ENCODE measurements at regions not wholly inside any gene's neighbourhood (a gene's known extent, or its start where the extent isn't known, plus 50 kb on each side); places are given as distances from the start of the nearest gene placed in this dataset.

DNA sequence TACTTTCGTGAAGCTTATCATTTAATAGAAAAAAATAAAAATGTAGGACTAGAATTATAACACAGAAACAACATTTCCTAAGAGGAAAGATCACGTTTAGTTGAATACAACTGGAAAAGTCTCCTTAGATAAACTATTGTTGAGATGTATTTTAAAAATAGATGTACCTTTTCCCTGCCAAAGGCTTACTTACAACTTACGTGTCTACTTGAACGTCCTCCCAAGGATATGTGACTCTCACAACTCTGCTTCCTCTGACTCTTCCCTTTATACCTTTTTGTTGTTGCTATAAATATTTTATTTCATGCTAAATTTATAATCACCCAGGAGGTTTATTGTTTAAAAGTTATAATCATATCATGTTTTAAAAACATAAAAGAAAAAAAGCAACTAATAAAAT lies 908.0 kb upstream of the ROBO1 start:
- no peak for TF ChIP-seq POLR2AphosphoS5 (IDR thresholded peaks at IDR 0.05)
- TF ChIP-seq EP300 (IDR thresholded peaks at IDR 0.05; ENCODE audit: low read depth), result no peak
- Histone ChIP-seq H3K4me1 (no peaks in the 10 kb centered on the region), H3K9me3 (no peaks in the 10 kb centered on the region), H3K36me3 (no peaks in the 10 kb centered on the region), H3K27ac (no peak overlapping the region), H3K4me3 (no peak overlapping the region), H3K27me3 (no peaks in the 10 kb centered on the region)
- in situ Hi-C loops (cut with MboI; ENCODE audit: low pct_ligation_motif_present in 1 of 4, low pct_unique_long_range_greater_than_20kb in 1 of 4, low sequenced_read_pairs in 3 of 4) (loop anchor here in 2 of 4 donors (25.0 kb wide), 2 partner anchors 1138 to 1163 kb away; no protein-coding TSS in a partner anchor), intact Hi-C loops (cut with DNase I; ENCODE audit: low total_unique reads) (no loop called here)
- DNase-seq, result no peak
- 68 to 76% methylated on average over 3 to 4 of the region's 4 CpGs for WGBS, 2 donors (ENCODE audit: low coverage in 1 of 2)

- no peaks in the 10 kb centered on the region for H3K27me3 ChIP-seq
- DNase-seq, result no peak
- H3K9me3 ChIP-seq, result peaks cover 0 to 7% of the 10 kb centered on the region in 2 donors
- H3K36me3 ChIP-seq, result no peaks in the 10 kb centered on the region
- 63 to 64% methylated on average over 4 of the region's 4 CpGs for WGBS, 2 donors (ENCODE audit: low coverage in 1 of 2)
- in situ Hi-C loops (cut with MboI; ENCODE audit: low pct_ligation_motif_present in 1 of 4, low pct_unique_long_range_greater_than_20kb in 1 of 4, low sequenced_read_pairs in 3 of 4) (no loop called here), intact Hi-C loops (cut with DNase I; ENCODE audit: low total_unique reads) (no loop called here)
- no peak for TF ChIP-seq POLR2AphosphoS5 (IDR thresholded peaks at IDR 0.05)
- TF ChIP-seq CTCF (IDR thresholded peaks at IDR 0.05), result no peak
- no peak for TF ChIP-seq POLR2A (IDR thresholded peaks at IDR 0.05)
- TF ChIP-seq EP300 (IDR thresholded peaks at IDR 0.05; ENCODE audit: low read depth), result no peak
- no peaks in the 10 kb centered on the region for H3K4me1 ChIP-seq
- no peak overlapping the region for H3K4me3 ChIP-seq
- H3K27ac ChIP-seq, result no peak overlapping the region
Observed at GRCh38 chr3:80668600-80669294, 900.9 kb upstream of the ROBO1 start.

GRCh38 chr3:80668100-80668499 lies 900.3 kb upstream of the ROBO1 start:
- intact Hi-C loops (cut with DNase I; ENCODE audit: low total_unique reads), result no loop called here
- no peak for DNase-seq
- no peak overlapping the region for H3K4me3 ChIP-seq
- no peaks in the 10 kb centered on the region for H3K27me3 ChIP-seq
- no peak for TF ChIP-seq POLR2AphosphoS5 (IDR thresholded peaks at IDR 0.05)
- TF ChIP-seq CTCF (IDR thresholded peaks at IDR 0.05), result no peak
- TF ChIP-seq EP300 (IDR thresholded peaks at IDR 0.05; ENCODE audit: low read depth), result no peak
- TF ChIP-seq POLR2A (IDR thresholded peaks at IDR 0.05), result no peak
- in situ Hi-C loops (cut with MboI; ENCODE audit: low pct_ligation_motif_present in 1 of 4, low pct_unique_long_range_greater_than_20kb in 1 of 4, low sequenced_read_pairs in 3 of 4), result no loop called here
- no peaks in the 10 kb centered on the region for H3K4me1 ChIP-seq
- no peaks in the 10 kb centered on the region for H3K36me3 ChIP-seq
- H3K27ac ChIP-seq, result no peak overlapping the region
- peaks cover 0 to 7% of the 10 kb centered on the region in 2 donors for H3K9me3 ChIP-seq

DNA sequence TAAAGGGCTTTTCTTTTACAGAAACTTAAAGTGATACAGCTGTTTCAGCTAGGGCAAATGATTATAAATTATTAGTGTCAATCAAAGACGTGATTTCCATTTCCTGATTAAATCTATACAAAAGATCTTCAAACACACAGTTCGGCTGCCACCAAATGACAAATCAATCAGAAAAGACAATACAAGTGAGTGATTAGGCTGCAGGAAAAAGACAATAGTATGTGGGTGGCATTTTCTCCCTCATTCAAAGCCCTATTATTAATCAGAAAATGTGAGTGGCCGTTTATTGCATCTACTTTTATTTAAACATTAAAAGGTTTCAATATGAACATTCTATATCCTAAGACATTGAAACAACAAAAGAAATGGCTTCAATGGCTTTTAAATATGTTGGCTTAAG lies 895.6 kb upstream of the ROBO1 start:
- no peak overlapping the region for H3K27ac ChIP-seq
- H3K9me3 ChIP-seq, result peaks cover 0 to 7% of the 10 kb centered on the region in 2 donors
- H3K4me3 ChIP-seq, result no peak overlapping the region
- no peaks in the 10 kb centered on the region for H3K4me1 ChIP-seq
- H3K27me3 ChIP-seq, result no peaks in the 10 kb centered on the region
- no peak for DNase-seq
- no peaks in the 10 kb centered on the region for H3K36me3 ChIP-seq
- TF ChIP-seq POLR2AphosphoS5 (IDR thresholded peaks at IDR 0.05) (no peak), EP300 (IDR thresholded peaks at IDR 0.05; ENCODE audit: low read depth) (no peak), POLR2A (IDR thresholded peaks at IDR 0.05) (no peak), CTCF (IDR thresholded peaks at IDR 0.05) (no peak)
- WGBS, 2 donors (ENCODE audit: low coverage in 1 of 2), result 67 to 72% methylated on average over 3 of the region's 3 CpGs
- intact Hi-C loops (cut with DNase I; ENCODE audit: low total_unique reads) (no loop called here), in situ Hi-C loops (cut with MboI; ENCODE audit: low pct_ligation_motif_present in 1 of 4, low pct_unique_long_range_greater_than_20kb in 1 of 4, low sequenced_read_pairs in 3 of 4) (no loop called here)

DNA sequence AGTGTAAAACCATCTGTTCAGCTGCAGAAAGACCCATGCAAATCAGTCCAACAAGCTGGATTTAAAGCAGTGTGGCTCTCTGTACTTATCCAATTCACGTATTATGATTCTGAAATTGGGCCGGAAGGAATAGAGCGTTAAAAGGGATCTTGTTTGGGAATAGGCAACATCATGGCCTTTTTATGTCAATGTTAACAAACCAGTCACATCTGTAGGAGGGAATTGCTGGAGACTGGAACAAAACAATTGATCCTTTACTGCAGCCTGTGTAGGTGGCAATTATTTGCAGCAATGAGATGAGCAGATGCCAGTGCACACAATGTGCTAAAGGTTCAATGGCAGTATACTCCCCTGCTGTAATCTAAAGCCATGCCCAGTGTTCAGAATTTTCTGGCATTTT lies 887.4 kb upstream of the ROBO1 start:
- in situ Hi-C loops (cut with MboI; ENCODE audit: low pct_ligation_motif_present in 1 of 4, low pct_unique_long_range_greater_than_20kb in 1 of 4, low sequenced_read_pairs in 3 of 4), result no loop called here

More for the DNA sequence above, 887.4 kb upstream of the ROBO1 start:
- no peak for DNase-seq
- Histone ChIP-seq H3K36me3 (no peaks in the 10 kb centered on the region), H3K4me1 (no peaks in the 10 kb centered on the region), H3K9me3 (no peaks in the 10 kb centered on the region), H3K27me3 (no peaks in the 10 kb centered on the region), H3K27ac (no peak overlapping the region), H3K4me3 (no peak overlapping the region)
- WGBS, 2 donors (ENCODE audit: low coverage in 1 of 2), result 88% methylated on average over 3 of the region's 3 CpGs; no CpG with 5 or more reads in 1 of the 2 donors
- TF ChIP-seq EP300 (IDR thresholded peaks at IDR 0.05; ENCODE audit: low read depth), result no peak
- TF ChIP-seq POLR2AphosphoS5 (IDR thresholded peaks at IDR 0.05), result no peak
- no peak for TF ChIP-seq CTCF (IDR thresholded peaks at IDR 0.05)
- no peak for TF ChIP-seq POLR2A (IDR thresholded peaks at IDR 0.05)
- intact Hi-C loops (cut with DNase I; ENCODE audit: low total_unique reads), result no loop called here
